NAMALWA (cell line): ENCODE measurements at regions not wholly inside any gene's neighbourhood (a gene's known extent, or its start where the extent isn't known, plus 50 kb on each side); places are given as distances from the start of the nearest gene placed in this dataset.
"Not testable (repeated sequence)": the region's sequence is repeated elsewhere in the genome, so short reads cannot be mapped to it uniquely, and the experiment has no call there.

Source experiments
- DNase-seq: peaks from one replicate; pipeline ENCODE4 v3.0.0-alpha.2; 2015; ENCODE audit warnings: low spot score

- no peak for DNase-seq
Observed at GRCh38 chr5:123949043-123949804, 437.2 kb downstream of the CSNK1G3 start.

DNA sequence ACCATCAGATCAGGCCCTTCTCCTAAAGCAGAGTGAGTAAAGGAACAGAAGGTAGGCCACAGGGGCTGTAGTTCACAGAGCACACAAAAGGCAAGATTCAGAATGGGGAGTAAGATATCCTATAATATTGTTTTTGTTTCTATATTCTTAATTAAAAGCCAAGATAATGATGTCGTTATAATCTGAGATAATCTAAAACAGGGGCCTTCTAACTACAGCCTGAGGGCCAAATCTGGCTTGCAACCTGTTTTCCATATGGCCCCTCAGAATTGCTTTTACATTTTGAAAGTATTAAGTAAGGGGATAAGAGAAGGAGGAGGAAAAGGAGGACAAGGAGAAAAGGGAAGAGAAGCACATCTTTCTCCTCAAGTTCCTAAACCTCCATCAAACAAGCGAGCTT lies 435.8 kb downstream of the CSNK1G3 start:
- DNase-seq, result no peak

DNA sequence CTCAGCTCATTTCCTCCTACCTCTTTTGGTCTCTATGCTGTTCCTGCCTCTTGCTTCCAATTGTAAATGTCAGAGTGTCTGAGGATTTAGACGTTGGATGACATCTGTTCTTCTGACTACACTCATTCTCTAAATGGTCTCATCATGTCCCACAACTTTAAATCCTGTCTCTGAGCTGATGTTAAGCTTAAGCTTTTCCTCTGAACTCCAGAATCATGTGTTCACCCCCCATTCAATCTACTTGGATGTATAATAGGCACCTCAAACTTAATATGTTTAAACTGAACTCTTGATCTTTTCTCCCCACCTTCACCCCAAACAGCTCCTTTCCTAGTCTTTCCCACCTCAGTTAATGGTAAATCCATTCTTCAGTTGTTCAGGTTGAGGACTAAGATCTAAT lies 433.6 kb downstream of the CSNK1G3 start:
- no peak for DNase-seq

DNA sequence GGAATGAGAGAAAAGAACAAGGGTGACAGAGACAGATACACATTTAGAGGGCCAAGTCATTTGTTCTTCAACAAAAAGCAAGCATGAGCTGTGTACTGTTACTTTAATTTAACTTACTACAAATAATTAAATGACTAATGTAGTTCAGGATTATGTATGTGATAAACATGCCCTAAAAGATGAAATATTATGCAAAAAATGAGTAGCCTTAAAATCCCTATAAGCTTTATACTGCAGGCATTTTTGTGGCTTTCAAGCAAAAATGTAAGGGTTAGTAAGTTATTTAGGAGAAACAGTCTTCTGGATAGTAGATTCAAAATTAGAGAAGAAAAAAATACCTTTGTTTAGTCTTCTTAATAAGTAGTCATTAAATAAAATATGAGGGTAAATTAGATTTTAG lies 431.2 kb downstream of the CSNK1G3 start:
- no peak for DNase-seq

GRCh38 chr5:123940416-123940815 lies 428.4 kb downstream of the CSNK1G3 start:
- DNase-seq, result no peak

GRCh38 chr5:123937230-123937629 lies 425.3 kb downstream of the CSNK1G3 start:
- peak; percentile 73 for DNase-seq

GRCh38 chr5:123936548-123936947 lies 424.6 kb downstream of the CSNK1G3 start:
- DNase-seq, result no peak

GRCh38 chr5:123933812-123934211 lies 421.8 kb downstream of the CSNK1G3 start:
- not testable (repeated sequence) for DNase-seq

DNA sequence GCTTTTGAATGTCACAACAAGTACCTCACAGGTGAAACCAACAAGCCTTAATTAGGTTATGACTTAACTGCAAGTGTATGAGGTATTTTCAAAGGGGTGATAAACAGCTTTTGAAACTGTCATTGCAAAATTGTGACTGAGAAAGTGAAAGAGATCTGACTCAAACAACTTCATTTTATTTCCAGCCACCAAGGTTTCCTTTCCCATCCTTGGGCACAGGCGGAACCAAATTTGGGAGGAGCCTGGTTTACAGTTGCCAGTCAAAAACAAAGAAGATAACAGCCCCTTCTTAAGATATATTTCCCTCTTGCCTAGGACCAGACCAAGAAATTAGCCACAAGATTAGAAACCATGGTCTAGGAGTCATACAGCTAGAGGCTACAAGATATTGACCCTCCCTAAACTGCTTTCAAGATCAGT lies 417.1 kb downstream of the CSNK1G3 start:
- no peak for DNase-seq

GRCh38 chr5:123928401-123928800 lies 416.4 kb downstream of the CSNK1G3 start:
- DNase-seq, result no peak

DNA sequence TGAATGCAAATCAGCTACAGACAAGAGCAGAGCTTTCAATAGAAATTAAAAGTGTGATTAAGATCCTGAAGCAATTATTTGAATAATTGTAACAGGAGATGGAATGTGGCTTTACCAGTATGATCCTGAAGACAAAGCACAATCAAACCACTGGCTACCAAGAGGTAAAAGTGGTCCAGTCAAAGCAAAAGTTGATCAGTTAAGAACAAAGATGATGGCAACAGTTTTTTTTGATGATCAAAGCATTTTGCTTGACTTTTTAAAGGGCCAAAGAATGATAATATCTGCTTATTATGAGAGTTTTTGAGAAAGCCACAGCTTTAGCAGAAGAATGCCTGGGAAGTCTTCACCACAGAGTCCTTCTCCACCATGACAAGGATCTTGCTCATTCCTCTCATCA lies 409.2 kb downstream of the CSNK1G3 start:
- DNase-seq, result no peak

DNA sequence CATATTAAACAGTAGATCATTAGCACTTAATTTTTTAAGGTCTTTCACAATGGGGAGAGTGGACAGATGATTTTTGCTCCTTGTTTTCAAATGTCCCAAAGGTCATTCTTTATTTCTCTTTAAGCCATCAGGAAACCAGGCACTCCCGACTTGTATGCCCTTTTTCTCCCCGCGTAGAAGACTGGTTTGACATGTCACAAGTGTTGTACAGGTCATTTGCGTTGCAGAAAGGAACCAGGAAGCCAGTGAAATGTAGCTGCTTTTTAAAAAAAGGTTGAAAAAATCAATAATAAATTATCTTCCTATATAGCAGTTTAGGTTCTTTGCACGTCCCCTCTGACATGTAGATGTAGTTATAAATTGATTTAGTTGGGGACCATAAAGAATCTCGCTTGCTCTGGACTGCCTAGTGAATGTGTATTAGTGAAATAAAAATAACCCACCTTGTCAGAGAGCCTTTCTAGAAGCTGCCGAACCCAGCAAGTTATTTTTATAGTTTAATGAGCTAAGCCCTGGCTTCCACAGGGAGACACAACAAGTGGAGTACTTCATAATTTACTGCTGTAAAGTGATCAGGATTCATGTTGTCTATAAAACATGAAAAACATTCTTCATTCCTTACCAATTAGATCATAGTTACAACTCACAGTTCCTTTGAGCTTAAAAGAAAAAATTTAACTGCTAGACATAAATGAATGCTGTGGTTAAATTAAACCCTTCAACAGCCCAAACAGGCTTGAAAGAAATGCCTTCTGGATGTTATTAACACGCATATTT lies 404.6 kb downstream of the CSNK1G3 start:
- DNase-seq, result no peak

DNA sequence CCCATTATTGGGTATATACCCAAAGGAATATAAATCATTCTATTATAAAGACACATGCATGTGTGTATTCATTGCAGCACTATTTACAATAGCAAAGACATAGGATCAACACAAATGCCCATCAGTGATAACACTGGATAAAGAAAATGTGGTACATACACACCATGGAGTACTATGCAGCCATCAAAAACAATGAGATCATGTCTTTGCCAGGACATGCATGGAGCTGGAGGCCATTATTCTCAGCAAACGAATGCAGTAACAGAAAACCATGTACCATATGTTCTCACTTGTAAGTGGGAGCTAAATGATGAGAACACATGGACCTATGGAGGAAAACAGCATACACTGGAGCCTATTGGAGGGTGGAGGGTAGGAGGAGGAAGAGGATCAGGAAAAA lies 402.4 kb downstream of the CSNK1G3 start:
- DNase-seq, result no peak

- peak; percentile 33 for DNase-seq
Observed at GRCh38 chr5:123907349-123907748, 395.4 kb downstream of the CSNK1G3 start.

- peak; percentile 4 for DNase-seq
Observed at GRCh38 chr5:123906698-123907295, 394.8 kb downstream of the CSNK1G3 start.

- no peak for DNase-seq
Observed at GRCh38 chr5:123885081-123885480, 373.1 kb downstream of the CSNK1G3 start.

- DNase-seq, result no peak
Observed at GRCh38 chr5:123882965-123883345, 371.0 kb downstream of the CSNK1G3 start.

- DNase-seq, result no peak
Observed at GRCh38 chr5:123882319-123882964, 370.5 kb downstream of the CSNK1G3 start.

DNA sequence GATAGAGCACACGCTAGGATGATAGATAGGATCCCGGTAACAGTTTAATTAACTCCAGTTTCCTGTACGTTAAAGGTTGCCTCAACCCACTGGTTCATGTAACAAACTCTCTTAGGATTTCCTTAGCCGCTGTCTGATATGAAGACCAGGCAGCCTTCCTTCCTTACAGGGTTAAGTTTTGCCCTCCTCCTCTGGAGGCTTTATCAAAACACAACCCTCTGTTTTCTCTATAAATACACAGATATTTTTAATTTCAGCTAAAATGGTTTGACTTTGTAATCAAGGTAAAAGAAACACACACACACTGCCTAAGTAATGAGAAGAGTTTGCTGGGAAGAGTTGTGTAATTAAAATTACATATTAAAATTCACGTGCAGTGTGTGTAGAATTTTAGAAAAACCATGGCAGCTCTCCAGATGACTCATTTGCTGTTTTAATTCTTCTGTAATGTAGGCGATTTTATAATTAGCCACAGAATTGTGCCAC lies 369.8 kb downstream of the CSNK1G3 start:
- no peak for DNase-seq

- no peak for DNase-seq
Observed at GRCh38 chr5:123880875-123881274, 368.9 kb downstream of the CSNK1G3 start.

GRCh38 chr5:123879071-123879470 lies 367.1 kb downstream of the CSNK1G3 start:
- no peak for DNase-seq

DNA sequence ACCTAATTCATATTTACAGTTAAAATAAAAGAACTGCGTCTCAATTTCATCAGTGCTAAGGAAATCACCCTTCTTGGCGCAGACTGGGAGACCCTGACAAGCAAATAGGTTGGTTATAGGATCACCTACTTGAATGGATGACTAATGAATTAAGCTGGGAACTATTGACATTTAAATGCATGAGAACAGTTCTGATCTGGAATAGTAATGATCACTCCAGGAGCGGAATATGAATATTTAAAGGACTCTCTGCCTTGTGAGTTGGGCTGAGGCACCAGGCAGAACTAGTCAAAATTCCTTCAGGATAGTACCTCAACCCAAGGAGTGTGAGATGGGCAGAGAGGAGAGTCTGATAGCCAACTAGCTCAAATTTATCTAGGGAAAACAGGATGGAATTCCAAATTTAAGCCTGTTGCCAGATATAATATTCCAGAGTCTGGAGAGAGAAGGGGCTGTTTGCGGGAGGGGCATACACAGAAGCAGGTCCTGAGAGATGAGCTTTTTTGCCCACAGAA lies 364.4 kb downstream of the CSNK1G3 start:
- DNase-seq, result no peak
